ENCODE measurements at regions not wholly inside any gene's neighbourhood (a gene's known extent, or its start where the extent isn't known, plus 50 kb on each side); places are given as distances from the start of the nearest gene placed in this dataset.

GRCh38 chr16:49022351-49022963, 259.2 kb downstream of the CBLN1 start:
- Histone ChIP-seq H3K4me1 (ENCODE audit: control insufficient read depth in 1 of 2, insufficient read depth in 2 of 2, low read length in 2 of 2) (no peaks in the 10 kb centered on the region), H3K27ac (ENCODE audit: low read depth in 1 of 2, low read length in 2 of 2) (no peak overlapping the region), H3K36me3 (ENCODE audit: control insufficient read depth in 1 of 2, insufficient read depth in 2 of 2, low read length in 1 of 2) (no peaks in the 10 kb centered on the region), H3K9me3 (ENCODE audit: control insufficient read depth, low read length) (no peaks in the 10 kb centered on the region), H3K4me3 (ENCODE audit: low read length in 2 of 2) (no peak overlapping the region), H3K27me3 (ENCODE audit: control insufficient read depth in 1 of 2, insufficient read depth in 2 of 2, low read length in 1 of 2) (no peaks in the 10 kb centered on the region)
- WGBS, 2 donors = 64 to 73% methylated on average over 12 of the region's 12 CpGs
- ATAC-seq (ENCODE audit: low FRiP score) = no peak
- intact Hi-C loops (cut with DNase I) = no loop called here
- DNase-seq = no peak

DNA sequence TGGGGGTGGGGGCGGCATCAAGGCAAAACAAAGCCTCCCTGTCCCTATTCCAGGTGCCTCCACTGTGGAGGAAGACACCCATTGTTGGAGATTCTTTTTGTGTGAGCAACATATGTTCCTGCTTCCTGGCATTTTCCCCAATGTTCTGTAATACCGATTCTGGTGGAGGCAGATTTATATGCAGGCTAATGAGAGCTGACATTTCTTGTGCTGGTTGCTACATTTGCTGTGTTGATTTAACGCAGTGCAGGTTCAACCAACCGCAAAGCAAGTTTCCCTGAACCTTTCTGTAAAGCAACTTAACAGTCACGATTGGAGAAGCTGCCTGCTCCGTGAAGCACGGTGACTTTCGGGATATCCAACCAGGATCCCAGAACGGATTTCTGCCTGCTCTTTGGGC, 260.5 kb downstream of the CBLN1 start:
- no peaks in the 10 kb centered on the region for H3K9me3 ChIP-seq (ENCODE audit: control insufficient read depth, low read length)
- DNase-seq = no peak
- no peak overlapping the region for H3K27ac ChIP-seq (ENCODE audit: low read depth in 1 of 2, low read length in 2 of 2)
- H3K4me3 ChIP-seq (ENCODE audit: low read length in 2 of 2) = no peak overlapping the region
- H3K4me1 ChIP-seq (ENCODE audit: control insufficient read depth in 1 of 2, insufficient read depth in 2 of 2, low read length in 2 of 2) = no peaks in the 10 kb centered on the region
- no peak for ATAC-seq (ENCODE audit: low FRiP score)
- no peaks in the 10 kb centered on the region for H3K36me3 ChIP-seq (ENCODE audit: control insufficient read depth in 1 of 2, insufficient read depth in 2 of 2, low read length in 1 of 2)
- intact Hi-C loops (cut with DNase I) = no loop called here
- no peaks in the 10 kb centered on the region for H3K27me3 ChIP-seq (ENCODE audit: control insufficient read depth in 1 of 2, insufficient read depth in 2 of 2, low read length in 1 of 2)
- WGBS, 2 donors = 6 to 9% methylated on average over 9 of the region's 9 CpGs

GRCh38 chr16:49020436-49020835, 261.2 kb downstream of the CBLN1 start:
- no peak overlapping the region for H3K27ac ChIP-seq (ENCODE audit: low read depth in 1 of 2, low read length in 2 of 2)
- intact Hi-C loops (cut with DNase I) = no loop called here
- 45 to 51% methylated on average over 5 of the region's 5 CpGs for WGBS, 2 donors
- H3K9me3 ChIP-seq (ENCODE audit: control insufficient read depth, low read length) = no peaks in the 10 kb centered on the region
- DNase-seq (no peak), ATAC-seq (ENCODE audit: low FRiP score) (no peak)
- H3K4me1 ChIP-seq (ENCODE audit: control insufficient read depth in 1 of 2, insufficient read depth in 2 of 2, low read length in 2 of 2) = no peaks in the 10 kb centered on the region
- H3K36me3 ChIP-seq (ENCODE audit: control insufficient read depth in 1 of 2, insufficient read depth in 2 of 2, low read length in 1 of 2) = no peaks in the 10 kb centered on the region
- H3K4me3 ChIP-seq (ENCODE audit: low read length in 2 of 2) = no peak overlapping the region
- H3K27me3 ChIP-seq (ENCODE audit: control insufficient read depth in 1 of 2, insufficient read depth in 2 of 2, low read length in 1 of 2) = no peaks in the 10 kb centered on the region

GRCh38 chr16:49019831-49020230, 261.8 kb downstream of the CBLN1 start:
- 52 to 60% methylated on average over 13 of the region's 13 CpGs for WGBS, 2 donors
- ATAC-seq (ENCODE audit: low FRiP score) = no peak
- no peaks in the 10 kb centered on the region for H3K27me3 ChIP-seq (ENCODE audit: control insufficient read depth in 1 of 2, insufficient read depth in 2 of 2, low read length in 1 of 2)
- H3K4me1 ChIP-seq (ENCODE audit: control insufficient read depth in 1 of 2, insufficient read depth in 2 of 2, low read length in 2 of 2) = no peaks in the 10 kb centered on the region
- no peaks in the 10 kb centered on the region for H3K9me3 ChIP-seq (ENCODE audit: control insufficient read depth, low read length)
- H3K27ac ChIP-seq (ENCODE audit: low read depth in 1 of 2, low read length in 2 of 2) = no peak overlapping the region
- intact Hi-C loops (cut with DNase I) = no loop called here
- H3K4me3 ChIP-seq (ENCODE audit: low read length in 2 of 2) = no peak overlapping the region
- no peak for DNase-seq
- no peaks in the 10 kb centered on the region for H3K36me3 ChIP-seq (ENCODE audit: control insufficient read depth in 1 of 2, insufficient read depth in 2 of 2, low read length in 1 of 2)

- no peak for ATAC-seq (ENCODE audit: low FRiP score)
- H3K27me3 ChIP-seq (ENCODE audit: control insufficient read depth in 1 of 2, insufficient read depth in 2 of 2, low read length in 1 of 2) = no peaks in the 10 kb centered on the region
- no peak for DNase-seq
- intact Hi-C loops (cut with DNase I) = no loop called here
- 3 to 13% methylated on average over 13 to 14 of the region's 14 CpGs for WGBS, 2 donors
- H3K4me1 ChIP-seq (ENCODE audit: control insufficient read depth in 1 of 2, insufficient read depth in 2 of 2, low read length in 2 of 2) = no peaks in the 10 kb centered on the region
- no peaks in the 10 kb centered on the region for H3K36me3 ChIP-seq (ENCODE audit: control insufficient read depth in 1 of 2, insufficient read depth in 2 of 2, low read length in 1 of 2)
- H3K27ac ChIP-seq (ENCODE audit: low read depth in 1 of 2, low read length in 2 of 2) = no peak overlapping the region
- H3K9me3 ChIP-seq (ENCODE audit: control insufficient read depth, low read length) = no peaks in the 10 kb centered on the region
- H3K4me3 ChIP-seq (ENCODE audit: low read length in 2 of 2) = no peak overlapping the region
These were observed 262.5 kb downstream of the CBLN1 start for GRCh38 chr16:49019081-49019633.

DNA sequence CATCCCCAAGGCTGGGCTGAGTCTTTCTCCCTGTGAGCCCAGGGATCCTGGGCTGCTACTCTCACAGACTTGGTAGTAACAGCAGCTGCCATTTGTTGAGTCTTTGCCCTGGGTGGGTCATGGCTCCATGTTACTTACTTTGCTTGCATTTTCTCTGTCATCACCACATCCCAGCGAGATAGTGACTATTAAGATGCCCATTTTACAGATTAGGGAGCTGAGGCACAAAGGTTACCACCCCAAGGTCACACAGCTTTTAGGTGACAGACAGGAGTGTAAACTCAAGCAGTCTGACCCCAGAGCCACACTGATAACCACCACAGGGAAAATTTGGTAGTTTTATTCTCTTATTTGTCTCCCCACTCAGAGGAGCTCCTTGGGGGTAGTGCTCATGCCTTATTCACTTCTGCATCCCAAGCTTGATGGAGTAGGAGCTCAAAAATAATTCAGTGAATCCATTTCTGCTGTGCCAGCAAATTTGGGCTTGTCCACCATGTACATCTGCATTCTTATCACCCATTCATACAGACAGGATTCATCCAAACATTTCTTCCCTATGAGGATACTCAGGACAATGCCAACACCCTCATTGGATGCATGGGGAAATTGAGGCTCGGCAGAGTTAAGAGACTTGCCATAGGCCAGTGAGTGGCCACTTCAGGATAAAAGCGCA, 263.2 kb downstream of the CBLN1 start:
- H3K4me1 ChIP-seq (ENCODE audit: control insufficient read depth in 1 of 2, insufficient read depth in 2 of 2, low read length in 2 of 2) = no peaks in the 10 kb centered on the region
- ATAC-seq (ENCODE audit: low FRiP score) (no peak), DNase-seq (no peak)
- 75 to 78% methylated on average over 3 of the region's 3 CpGs for WGBS, 2 donors
- no peaks in the 10 kb centered on the region for H3K9me3 ChIP-seq (ENCODE audit: control insufficient read depth, low read length)
- intact Hi-C loops (cut with DNase I) = no loop called here
- H3K27me3 ChIP-seq (ENCODE audit: control insufficient read depth in 1 of 2, insufficient read depth in 2 of 2, low read length in 1 of 2) = no peaks in the 10 kb centered on the region
- no peaks in the 10 kb centered on the region for H3K36me3 ChIP-seq (ENCODE audit: control insufficient read depth in 1 of 2, insufficient read depth in 2 of 2, low read length in 1 of 2)
- H3K27ac ChIP-seq (ENCODE audit: low read depth in 1 of 2, low read length in 2 of 2) = no peak overlapping the region
- no peak overlapping the region for H3K4me3 ChIP-seq (ENCODE audit: low read length in 2 of 2)

DNA sequence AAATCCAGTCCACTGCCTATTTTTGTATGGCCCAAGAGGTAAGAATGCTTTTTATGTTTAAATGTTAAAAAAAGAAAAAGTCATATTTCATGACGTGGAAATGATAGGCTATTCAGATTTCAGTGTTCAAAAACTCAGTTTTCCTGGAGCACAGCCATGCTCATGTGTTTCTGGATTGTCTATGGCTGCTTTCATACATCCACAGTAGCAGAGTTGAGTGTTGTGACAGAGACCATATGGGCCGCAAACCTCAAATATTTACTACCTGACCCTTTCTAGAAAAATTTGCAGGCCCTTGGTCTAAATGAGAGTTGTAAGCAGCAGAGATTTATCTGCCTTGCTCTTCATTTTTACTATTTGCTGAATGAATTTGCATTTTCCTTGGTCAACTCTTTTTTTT, 264.1 kb downstream of the CBLN1 start:
- no peaks in the 10 kb centered on the region for H3K36me3 ChIP-seq (ENCODE audit: control insufficient read depth in 1 of 2, insufficient read depth in 2 of 2, low read length in 1 of 2)
- DNase-seq (no peak), ATAC-seq (ENCODE audit: low FRiP score) (no peak)
- H3K27me3 ChIP-seq (ENCODE audit: control insufficient read depth in 1 of 2, insufficient read depth in 2 of 2, low read length in 1 of 2) = no peaks in the 10 kb centered on the region
- 61 to 63% methylated on average over 2 of the region's 2 CpGs for WGBS, 2 donors
- H3K27ac ChIP-seq (ENCODE audit: low read depth in 1 of 2, low read length in 2 of 2) = no peak overlapping the region
- H3K9me3 ChIP-seq (ENCODE audit: control insufficient read depth, low read length) = no peaks in the 10 kb centered on the region
- H3K4me3 ChIP-seq (ENCODE audit: low read length in 2 of 2) = no peak overlapping the region
- intact Hi-C loops (cut with DNase I) = no loop called here
- no peaks in the 10 kb centered on the region for H3K4me1 ChIP-seq (ENCODE audit: control insufficient read depth in 1 of 2, insufficient read depth in 2 of 2, low read length in 2 of 2)

DNA sequence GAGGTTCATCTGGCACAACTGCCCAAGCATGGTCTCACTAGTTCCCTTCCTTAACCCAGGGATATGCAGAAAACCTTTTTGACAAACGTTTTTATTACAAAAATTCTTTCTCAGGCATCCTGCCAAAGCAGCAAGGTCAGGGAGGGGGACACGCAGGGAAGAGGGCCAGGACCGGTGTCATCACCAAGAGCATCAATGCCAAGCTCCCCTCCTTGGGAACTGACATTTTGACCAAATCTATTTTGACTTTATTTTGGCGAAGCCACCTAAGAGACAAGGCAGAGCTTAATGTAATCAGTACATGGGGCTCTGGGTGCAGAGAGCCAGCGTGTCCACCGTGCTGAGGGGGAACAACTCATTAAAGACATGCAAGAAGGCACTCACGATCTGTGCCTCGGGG, 265.2 kb downstream of the CBLN1 start:
- no peak for DNase-seq
- 57% methylated on average over 8 of the region's 8 CpGs for WGBS, 2 donors
- Histone ChIP-seq H3K4me1 (ENCODE audit: control insufficient read depth in 1 of 2, insufficient read depth in 2 of 2, low read length in 2 of 2) (no peaks in the 10 kb centered on the region), H3K27ac (ENCODE audit: low read depth in 1 of 2, low read length in 2 of 2) (no peak overlapping the region), H3K9me3 (ENCODE audit: control insufficient read depth, low read length) (no peaks in the 10 kb centered on the region), H3K27me3 (ENCODE audit: control insufficient read depth in 1 of 2, insufficient read depth in 2 of 2, low read length in 1 of 2) (no peaks in the 10 kb centered on the region), H3K4me3 (ENCODE audit: low read length in 2 of 2) (no peak overlapping the region), H3K36me3 (ENCODE audit: control insufficient read depth in 1 of 2, insufficient read depth in 2 of 2, low read length in 1 of 2) (no peaks in the 10 kb centered on the region)
- ATAC-seq (ENCODE audit: low FRiP score) = no peak
- intact Hi-C loops (cut with DNase I) = no loop called here

DNA sequence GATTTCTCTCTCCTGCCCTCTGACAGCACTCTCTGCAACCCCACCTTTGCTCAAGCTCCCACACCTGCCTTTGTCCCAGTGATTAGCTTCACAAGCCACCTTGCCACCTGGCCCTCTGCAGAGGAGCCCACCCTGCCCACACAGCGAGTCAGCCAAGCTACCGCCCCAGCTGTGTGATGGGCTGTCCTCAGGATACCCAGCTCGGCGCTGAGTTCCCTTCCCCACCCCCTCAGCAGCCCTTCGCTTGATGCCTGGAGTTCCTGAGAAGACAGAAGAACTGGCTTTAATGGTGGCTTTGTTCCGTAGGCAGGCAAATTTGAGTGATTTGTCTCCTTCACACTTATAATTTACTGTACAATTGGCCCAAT, 266.4 kb downstream of the CBLN1 start:
- Histone ChIP-seq H3K36me3 (ENCODE audit: control insufficient read depth in 1 of 2, insufficient read depth in 2 of 2, low read length in 1 of 2) (no peaks in the 10 kb centered on the region), H3K27ac (ENCODE audit: low read depth in 1 of 2, low read length in 2 of 2) (no peak overlapping the region), H3K27me3 (ENCODE audit: control insufficient read depth in 1 of 2, insufficient read depth in 2 of 2, low read length in 1 of 2) (no peaks in the 10 kb centered on the region), H3K9me3 (ENCODE audit: control insufficient read depth, low read length) (no peaks in the 10 kb centered on the region), H3K4me3 (ENCODE audit: low read length in 2 of 2) (no peak overlapping the region), H3K4me1 (ENCODE audit: control insufficient read depth in 1 of 2, insufficient read depth in 2 of 2, low read length in 2 of 2) (no peaks in the 10 kb centered on the region)
- intact Hi-C loops (cut with DNase I) = no loop called here
- 14 to 23% methylated on average over 6 of the region's 6 CpGs for WGBS, 2 donors
- DNase-seq = no peak
- ATAC-seq (ENCODE audit: low FRiP score) = no peak

Data from aorta (tissue), 5 donors.